ENCODE measurements at regions not wholly inside any gene's neighbourhood (a gene's known extent, or its start where the extent isn't known, plus 50 kb on each side); places are given as distances from the start of the nearest gene placed in this dataset.

DNA sequence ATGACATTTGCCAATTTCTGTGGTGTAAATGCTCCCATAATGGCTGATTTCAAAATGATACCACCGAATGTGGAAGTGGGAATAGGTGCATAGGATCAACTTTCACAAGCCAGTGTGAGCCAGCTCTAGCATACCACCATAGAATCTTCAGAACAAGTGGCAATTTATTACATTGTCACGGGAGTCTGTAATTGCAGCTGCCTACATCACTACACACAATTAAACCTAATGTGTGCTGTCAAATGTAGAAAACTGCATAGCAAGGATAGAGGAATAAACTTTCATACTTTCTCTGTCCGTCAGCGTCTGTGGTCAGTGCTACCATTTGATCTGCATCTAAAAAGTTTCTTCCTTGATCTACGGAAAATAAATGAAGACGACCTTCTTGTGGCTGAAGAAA lies 417.8 kb upstream of the TOM1L1 start:
- Histone ChIP-seq H3K9ac (ENCODE audit: low read length) (no peak overlapping the region), H3K9me3 (ENCODE audit: low read length) (no peaks in the 10 kb centered on the region), H4K20me1 (ENCODE audit: insufficient read depth, low read length) (no peaks in the 10 kb centered on the region), H3K27ac (ENCODE audit: low read depth, low read length, poor library complexity, severe bottlenecking) (no peak overlapping the region), H3K36me3 (ENCODE audit: insufficient read depth, low read length) (no peaks in the 10 kb centered on the region), H3K4me1 (ENCODE audit: insufficient read depth, low read length, severe bottlenecking) (no peaks in the 10 kb centered on the region), H3K27me3 (ENCODE audit: insufficient read depth, low read length) (no peaks in the 10 kb centered on the region), H3K4me3 (ENCODE audit: low read depth, low read length, poor library complexity, severe bottlenecking) (no peak overlapping the region), H3F3A (ENCODE audit: insufficient read depth, low read length) (no peaks in the 10 kb centered on the region), H3K79me2 (ENCODE audit: insufficient read depth, low read length) (no peaks in the 10 kb centered on the region), H3K9me2 (ENCODE audit: low read depth, low read length) (no peaks in the 10 kb centered on the region), H3K4me2 (ENCODE audit: low read length) (no peak overlapping the region), H2AFZ (ENCODE audit: low read length) (no peak overlapping the region)
- no peak for TF ChIP-seq EZH2 (IDR thresholded peaks at IDR 0.05; ENCODE audit: borderline replicate concordance, low read length)
- TF ChIP-seq, protein P1, sequence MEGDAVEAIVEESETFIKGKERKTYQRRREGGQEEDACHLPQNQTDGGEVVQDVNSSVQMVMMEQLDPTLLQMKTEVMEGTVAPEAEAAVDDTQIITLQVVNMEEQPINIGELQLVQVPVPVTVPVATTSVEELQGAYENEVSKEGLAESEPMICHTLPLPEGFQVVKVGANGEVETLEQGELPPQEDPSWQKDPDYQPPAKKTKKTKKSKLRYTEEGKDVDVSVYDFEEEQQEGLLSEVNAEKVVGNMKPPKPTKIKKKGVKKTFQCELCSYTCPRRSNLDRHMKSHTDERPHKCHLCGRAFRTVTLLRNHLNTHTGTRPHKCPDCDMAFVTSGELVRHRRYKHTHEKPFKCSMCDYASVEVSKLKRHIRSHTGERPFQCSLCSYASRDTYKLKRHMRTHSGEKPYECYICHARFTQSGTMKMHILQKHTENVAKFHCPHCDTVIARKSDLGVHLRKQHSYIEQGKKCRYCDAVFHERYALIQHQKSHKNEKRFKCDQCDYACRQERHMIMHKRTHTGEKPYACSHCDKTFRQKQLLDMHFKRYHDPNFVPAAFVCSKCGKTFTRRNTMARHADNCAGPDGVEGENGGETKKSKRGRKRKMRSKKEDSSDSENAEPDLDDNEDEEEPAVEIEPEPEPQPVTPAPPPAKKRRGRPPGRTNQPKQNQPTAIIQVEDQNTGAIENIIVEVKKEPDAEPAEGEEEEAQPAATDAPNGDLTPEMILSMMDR (IDR thresholded peaks at IDR 0.05; ENCODE audit: low read length) = no peak

DNA sequence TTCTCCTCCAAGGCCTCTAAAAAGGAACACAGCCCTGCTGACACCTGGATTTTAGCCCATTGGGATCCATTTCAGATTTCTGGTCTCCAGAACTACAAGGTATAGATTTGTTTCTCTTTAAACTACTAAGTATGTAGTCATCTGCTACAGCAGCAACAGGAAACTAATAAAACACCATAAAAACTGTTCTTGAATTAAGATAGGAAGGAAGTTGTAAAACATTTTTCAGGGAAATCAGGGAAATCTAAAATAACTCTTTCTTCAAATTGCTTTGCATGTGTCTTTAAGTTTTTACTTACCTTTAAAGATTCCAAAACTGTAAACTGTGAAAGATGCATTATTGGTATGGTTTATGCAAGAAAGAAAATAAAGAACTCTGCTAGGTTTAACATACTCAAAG lies 407.0 kb upstream of the TOM1L1 start:
- H3K36me3 ChIP-seq (ENCODE audit: insufficient read depth, low read length) = no peaks in the 10 kb centered on the region
- no peak for TF ChIP-seq EZH2 (IDR thresholded peaks at IDR 0.05; ENCODE audit: borderline replicate concordance, low read length)
- TF ChIP-seq, protein P1 (IDR thresholded peaks at IDR 0.05; ENCODE audit: low read length) = no peak
- H3K4me2 ChIP-seq (ENCODE audit: low read length) = no peak overlapping the region
- no peak overlapping the region for H3K9ac ChIP-seq (ENCODE audit: low read length)
- H3F3A ChIP-seq (ENCODE audit: insufficient read depth, low read length) = no peaks in the 10 kb centered on the region
- H3K9me2 ChIP-seq (ENCODE audit: low read depth, low read length) = no peaks in the 10 kb centered on the region
- H3K4me1 ChIP-seq (ENCODE audit: insufficient read depth, low read length, severe bottlenecking) = no peaks in the 10 kb centered on the region
- H3K27me3 ChIP-seq (ENCODE audit: insufficient read depth, low read length) = no peaks in the 10 kb centered on the region
- H2AFZ ChIP-seq (ENCODE audit: low read length) = no peak overlapping the region
- H3K79me2 ChIP-seq (ENCODE audit: insufficient read depth, low read length) = no peaks in the 10 kb centered on the region
- no peaks in the 10 kb centered on the region for H4K20me1 ChIP-seq (ENCODE audit: insufficient read depth, low read length)
- no peak overlapping the region for H3K4me3 ChIP-seq (ENCODE audit: low read depth, low read length, poor library complexity, severe bottlenecking)
- H3K27ac ChIP-seq (ENCODE audit: low read depth, low read length, poor library complexity, severe bottlenecking) = no peak overlapping the region
- H3K9me3 ChIP-seq (ENCODE audit: low read length) = no peaks in the 10 kb centered on the region

DNA sequence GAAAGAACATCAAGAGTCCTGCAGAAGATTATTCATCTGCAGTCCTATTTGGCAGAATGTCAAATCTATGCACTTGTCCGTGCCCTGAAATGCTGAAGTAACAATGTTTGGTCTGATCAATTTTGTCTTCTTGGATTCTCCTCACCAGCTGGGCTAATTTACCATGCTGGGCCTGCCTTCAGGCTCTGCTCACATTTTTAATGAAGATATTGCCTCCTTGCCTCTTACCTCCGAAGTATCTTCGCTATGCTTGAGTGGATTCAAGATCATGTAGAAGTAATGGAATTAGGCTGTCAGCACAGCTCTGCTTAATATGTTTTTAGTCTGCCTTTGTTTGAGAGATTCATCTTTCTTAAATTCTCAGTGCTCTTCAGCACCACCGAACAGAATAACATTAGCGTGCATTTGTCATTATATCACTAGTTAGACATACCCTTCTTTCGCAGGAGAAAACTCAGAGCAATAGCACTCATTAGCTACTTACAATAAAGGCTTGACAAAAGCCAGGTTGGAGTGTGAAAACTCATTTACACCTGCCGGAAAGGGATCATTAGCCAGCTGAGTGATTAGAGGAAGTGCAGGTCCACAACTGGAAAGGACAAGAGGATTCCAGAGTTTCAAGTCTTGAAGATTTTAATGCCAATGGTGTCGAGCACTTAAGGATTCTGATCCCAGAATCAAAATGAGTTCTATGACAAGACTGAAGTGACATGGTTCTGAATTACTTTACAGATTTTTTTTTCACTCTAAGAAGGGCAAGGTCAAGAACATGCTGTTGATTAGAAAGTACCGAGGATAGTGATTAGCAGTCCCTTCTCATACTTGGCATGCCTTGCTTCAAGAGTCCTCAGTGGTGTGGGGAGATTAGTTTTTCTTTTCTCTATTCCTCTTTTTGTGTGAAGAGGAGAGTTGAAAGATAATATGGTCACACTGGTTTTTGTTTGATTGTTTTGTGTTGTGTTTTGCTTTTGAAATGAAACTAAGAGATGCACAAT lies 405.6 kb upstream of the TOM1L1 start:
- H3K4me1 ChIP-seq (ENCODE audit: insufficient read depth, low read length, severe bottlenecking) = no peaks in the 10 kb centered on the region
- H3K9me3 ChIP-seq (ENCODE audit: low read length) = no peaks in the 10 kb centered on the region
- H3F3A ChIP-seq (ENCODE audit: insufficient read depth, low read length) = no peaks in the 10 kb centered on the region
- no peak overlapping the region for H3K9ac ChIP-seq (ENCODE audit: low read length)
- no peak overlapping the region for H3K4me3 ChIP-seq (ENCODE audit: low read depth, low read length, poor library complexity, severe bottlenecking)
- no peak overlapping the region for H3K4me2 ChIP-seq (ENCODE audit: low read length)
- no peak overlapping the region for H3K27ac ChIP-seq (ENCODE audit: low read depth, low read length, poor library complexity, severe bottlenecking)
- H3K27me3 ChIP-seq (ENCODE audit: insufficient read depth, low read length) = no peaks in the 10 kb centered on the region
- TF ChIP-seq EZH2 (IDR thresholded peaks at IDR 0.05; ENCODE audit: borderline replicate concordance, low read length) = no peak
- TF ChIP-seq, protein P1 (IDR thresholded peaks at IDR 0.05; ENCODE audit: low read length) = no peak
- H3K36me3 ChIP-seq (ENCODE audit: insufficient read depth, low read length) = no peaks in the 10 kb centered on the region
- no peaks in the 10 kb centered on the region for H4K20me1 ChIP-seq (ENCODE audit: insufficient read depth, low read length)
- H3K9me2 ChIP-seq (ENCODE audit: low read depth, low read length) = no peaks in the 10 kb centered on the region
- H3K79me2 ChIP-seq (ENCODE audit: insufficient read depth, low read length) = no peaks in the 10 kb centered on the region
- no peak overlapping the region for H2AFZ ChIP-seq (ENCODE audit: low read length)

All from OCI-LY1 (cell line).